Activated CD4-positive, alpha-beta T cell treated with anti-CD3 and anti-CD28 coated beads for 24 hours (primary cell): ENCODE measurements at regions not wholly inside any gene's neighbourhood (a gene's known extent, or its start where the extent isn't known, plus 50 kb on each side); places are given as distances from the start of the nearest gene placed in this dataset.
"Not testable (repeated sequence)": the region's sequence is repeated elsewhere in the genome, so short reads cannot be mapped to it uniquely, and the experiment has no call there.

Source experiments
- DNase-seq, 2 donors: peaks; one replicate each; pipeline ENCODE4 v3.0.0-alpha.2; 2020; ENCODE audit warnings: low read depth in 2 of 2

DNA sequence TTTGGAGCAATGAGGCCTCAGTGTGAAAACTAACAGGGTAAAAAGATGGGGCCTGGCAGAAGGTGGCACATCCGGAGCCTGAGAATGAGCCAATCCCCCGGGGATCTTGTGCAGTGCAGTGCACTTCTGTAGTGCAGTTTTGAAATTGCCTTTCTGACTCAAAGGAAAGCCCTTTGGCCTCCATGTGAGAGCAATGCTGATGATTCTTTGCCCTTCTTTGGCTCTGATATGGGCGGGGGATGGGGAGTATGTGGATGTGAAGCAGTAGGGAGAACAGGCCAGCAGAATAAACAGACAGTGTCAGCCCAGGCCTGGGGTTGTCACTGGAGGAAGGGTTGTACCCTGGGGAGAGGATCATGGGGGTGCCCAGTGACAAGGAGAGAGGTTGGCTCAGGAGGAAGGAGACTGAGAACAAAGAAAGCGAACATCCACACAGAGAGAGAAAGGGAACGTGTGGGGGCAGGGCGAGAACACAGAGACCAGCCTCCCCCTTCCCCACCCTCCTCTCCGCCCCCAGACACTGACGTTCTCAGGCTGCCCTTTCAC, 351.2 kb downstream of the CDC5L start:
- DNase-seq: no peak

DNA sequence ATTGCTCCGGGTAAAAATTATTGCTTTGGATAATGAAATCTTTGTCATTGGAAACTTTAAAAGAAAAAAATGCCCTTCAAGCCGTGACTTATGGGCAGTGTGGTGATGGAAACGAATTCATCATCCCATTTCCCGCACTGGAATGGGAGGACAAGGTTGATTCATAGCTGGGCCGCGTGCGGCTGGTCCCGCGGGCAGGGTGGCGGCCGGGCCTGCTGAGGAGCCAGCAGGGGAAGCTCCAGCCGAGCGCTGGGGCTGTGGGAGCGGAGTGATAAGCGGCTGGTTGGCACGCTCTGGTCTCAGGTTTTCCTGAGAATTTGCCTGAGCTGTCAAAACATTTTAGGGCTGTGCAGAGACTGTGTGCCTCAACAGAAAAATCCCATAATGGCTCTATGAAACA, 351.7 kb downstream of the CDC5L start:
- no peak for DNase-seq

DNA sequence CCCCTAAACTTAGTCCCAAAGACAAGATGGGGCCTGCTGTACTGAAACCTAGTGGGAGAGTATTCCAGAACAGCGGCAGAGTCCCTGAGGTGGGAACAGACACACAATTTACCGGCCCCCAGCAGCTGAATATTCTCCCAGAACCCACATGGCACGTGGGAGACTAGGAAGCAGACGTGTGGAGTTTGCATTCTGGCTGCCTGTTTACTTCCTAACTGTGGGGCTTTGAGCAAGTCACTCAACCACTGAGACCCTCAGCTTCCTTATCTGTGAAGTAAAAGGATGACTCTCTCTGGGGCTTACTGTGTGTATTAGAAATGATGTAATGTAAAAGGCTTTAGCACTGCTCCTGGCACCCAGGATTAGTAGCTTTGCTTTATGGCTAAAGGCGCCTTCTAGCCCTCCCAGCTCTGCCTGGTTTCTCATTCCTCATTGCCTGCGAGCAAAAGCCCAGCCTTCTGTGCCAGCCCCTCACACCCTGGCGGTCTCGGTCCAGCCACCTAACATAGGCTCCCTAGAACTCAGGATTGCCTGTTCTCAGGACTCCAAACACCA, 353.1 kb downstream of the CDC5L start:
- DNase-seq: no peak

DNA sequence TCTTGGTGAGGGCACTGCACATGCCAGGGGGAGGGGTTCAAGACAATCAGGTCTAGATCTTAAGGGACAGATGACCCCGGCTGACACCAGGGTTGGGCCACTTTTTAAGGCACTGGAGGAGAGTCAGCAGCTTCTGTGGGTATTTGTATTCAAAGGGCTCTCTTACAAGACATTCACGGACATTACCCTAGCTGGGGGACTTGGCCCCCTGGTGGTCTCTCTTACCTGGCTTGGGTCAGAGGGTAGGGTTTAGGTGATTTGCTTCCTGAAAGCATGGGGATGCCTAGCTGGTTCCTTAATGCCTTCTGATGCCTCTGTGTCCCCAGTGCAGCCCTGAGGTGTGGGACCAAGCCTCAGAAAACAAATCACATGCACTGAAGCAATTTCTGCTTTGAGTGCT, 354.7 kb downstream of the CDC5L start:
- no peak for DNase-seq

DNA sequence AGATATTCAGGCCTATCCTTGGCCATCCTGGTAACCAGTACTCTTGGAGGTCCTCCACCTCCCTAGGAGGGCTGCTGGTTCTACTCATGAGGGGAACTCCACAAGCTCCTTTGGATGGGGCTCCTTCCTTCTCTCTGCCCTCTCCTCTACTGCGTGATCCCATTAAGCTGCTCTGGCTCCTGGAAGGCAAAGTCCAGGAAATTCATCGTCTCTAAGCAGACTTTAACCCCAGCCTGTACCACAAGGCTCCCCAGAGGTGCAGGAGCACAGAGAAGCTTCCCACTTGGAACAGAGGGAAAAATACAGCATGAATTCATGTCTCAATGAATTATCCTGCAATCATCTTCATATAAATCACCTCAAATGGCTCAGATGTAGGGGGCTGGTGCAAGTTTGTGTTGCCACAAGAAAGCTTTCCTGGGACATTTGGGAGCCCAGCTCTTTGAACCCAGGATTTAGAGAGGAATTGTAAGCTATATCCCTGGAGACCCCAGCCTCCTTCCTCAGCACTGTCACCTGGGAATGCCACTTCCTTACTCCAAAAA, 355.4 kb downstream of the CDC5L start:
- DNase-seq: no peak

DNA sequence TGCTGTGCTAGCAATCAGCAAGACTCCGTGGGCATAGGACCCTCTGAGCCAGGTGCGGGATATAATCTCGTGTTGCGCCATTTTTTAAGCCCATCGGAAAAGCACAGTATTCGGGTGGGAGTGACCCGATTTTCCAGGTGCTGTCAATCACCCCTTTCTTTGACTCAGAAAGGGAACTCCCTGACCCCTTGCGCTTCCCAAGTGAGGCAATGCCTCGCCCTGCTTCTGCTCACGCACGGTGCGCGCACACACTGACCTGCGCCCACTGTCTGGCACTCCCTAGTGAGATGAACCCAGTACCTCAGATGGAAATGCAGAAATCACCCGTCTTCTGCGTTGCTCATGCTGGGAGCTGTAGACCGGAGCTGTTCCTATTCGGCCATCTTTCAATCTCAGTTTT, 372.6 kb downstream of the CDC5L start:
- not testable (repeated sequence) for DNase-seq

DNA sequence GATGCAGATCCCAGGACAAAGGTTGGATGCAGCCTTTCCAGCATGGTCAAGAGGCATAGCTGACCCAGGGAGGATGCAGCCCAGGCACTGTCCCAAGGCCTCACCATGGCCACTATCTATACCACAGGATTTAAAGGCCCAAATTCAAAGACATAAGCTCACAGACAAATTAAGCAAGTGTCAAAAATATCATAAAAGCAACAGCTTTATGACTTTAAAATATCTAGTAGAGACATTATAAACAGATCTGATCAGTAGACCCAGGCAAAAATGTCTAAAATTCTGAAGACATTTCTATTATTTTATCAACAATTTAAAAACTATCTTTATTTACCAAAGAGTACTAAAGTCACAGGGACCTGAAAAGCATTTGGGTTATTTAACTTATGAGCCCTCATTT, 373.5 kb downstream of the CDC5L start:
- no peak for DNase-seq

DNA sequence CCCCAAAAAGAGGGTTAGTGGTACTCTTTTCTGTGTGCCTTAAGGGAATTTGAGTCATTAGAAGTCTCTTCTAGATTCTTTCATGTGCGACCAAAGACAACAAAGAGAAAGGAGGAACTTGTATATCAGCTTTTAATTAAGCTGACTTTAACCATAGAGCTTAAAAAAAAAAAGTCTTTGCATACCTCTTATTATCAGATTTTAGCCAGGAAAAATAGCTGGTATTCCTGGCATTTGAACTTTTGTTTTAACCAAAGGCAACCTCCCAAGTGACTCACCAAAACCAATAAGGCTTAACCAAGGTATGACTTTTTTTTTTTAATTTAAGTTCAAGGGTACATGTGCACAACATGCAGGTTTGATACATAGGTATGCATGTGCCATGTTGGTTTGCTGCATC, 375.0 kb downstream of the CDC5L start:
- DNase-seq: no peak

DNA sequence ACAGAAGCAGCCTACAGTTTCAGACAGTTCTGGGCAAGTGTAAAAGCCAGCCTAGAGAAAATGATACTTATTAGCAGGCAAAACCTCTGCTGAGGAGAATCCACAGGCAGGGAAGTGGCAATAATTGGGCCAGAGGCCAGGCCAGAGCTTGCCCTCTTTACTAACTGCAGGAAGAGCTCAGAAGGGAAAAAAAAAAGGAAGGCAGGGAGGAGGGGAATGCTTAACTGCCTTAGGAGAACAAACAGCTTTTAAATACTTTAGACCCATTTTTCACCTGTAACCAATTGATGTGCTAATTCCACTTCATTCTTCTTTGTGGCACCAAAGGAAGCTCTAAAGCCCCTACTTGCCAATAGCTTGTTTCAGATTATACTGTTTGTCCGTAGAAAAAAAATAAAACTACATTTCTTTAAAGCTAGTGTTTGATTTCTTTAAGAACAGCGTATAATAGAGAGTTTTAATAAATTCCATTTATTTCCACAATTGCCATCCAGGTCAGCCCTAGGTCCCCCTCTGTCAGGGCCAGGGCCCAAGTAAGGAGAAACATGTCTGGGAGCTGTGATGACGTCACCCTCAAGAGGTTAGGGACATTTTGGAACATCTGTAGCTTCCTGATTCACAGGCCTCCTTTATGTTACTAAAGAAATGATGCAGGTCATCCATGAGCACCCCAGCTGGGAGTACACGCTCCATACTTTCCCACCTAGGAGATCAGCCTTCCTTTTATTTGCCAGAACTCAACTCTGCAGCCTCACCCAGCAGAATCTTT, 384.3 kb downstream of the CDC5L start:
- no peak for DNase-seq

DNA sequence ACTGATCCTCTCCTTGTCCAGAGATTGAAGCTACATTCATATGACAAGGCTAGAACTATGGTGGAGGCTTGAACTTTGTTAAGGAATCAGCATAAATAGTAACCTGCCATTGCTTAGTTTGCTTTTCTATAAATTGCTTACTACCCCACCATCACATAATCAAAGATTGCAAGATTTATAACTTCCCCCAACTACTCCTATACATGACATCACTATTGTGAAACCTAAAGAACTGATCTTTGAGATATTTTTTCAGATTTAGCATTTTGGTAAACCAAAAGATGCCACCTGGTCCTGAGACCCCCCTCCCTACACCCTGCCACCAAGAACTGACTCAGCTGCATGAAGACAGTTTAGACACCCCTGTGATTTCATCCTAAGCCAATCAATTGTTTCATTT, 385.3 kb downstream of the CDC5L start:
- no peak for DNase-seq

DNA sequence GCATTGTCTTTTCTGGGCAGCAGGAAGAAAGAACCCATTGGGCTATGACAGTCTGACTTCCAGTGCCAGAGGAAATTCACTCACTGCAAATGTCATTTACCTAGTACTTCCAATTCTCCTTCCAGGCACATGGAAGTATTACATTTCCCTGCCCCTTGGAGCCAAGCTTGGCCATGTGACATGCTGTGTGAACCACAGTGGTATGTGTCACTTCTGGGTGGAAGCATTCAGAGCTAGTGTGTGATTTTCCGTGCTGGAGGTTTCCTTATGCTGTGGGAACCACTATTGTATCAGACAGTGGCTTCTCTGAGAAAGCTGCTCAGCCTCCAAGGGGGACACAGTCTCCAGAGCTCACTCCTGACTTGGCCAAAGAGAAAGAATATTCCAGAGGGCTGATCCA, 387.6 kb downstream of the CDC5L start:
- no peak for DNase-seq

DNA sequence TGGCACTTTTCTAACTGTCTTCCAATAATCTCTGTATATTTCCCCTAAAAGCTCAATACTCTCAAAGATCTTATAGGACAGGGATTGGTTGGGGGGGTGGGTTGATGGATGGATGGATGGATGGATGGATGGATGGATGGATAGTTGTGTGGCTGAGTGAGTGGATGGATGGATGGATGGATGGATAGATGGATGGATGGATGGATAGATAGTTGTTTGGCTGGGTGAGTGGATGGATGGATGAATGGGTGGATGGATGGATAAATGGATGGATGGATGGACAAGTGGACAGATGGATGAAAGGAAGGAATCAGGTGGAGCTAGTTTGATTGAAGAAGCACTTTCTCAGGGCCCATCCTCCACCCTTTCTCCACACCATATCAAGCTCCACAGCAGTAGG, 388.8 kb downstream of the CDC5L start:
- DNase-seq: no peak

DNA sequence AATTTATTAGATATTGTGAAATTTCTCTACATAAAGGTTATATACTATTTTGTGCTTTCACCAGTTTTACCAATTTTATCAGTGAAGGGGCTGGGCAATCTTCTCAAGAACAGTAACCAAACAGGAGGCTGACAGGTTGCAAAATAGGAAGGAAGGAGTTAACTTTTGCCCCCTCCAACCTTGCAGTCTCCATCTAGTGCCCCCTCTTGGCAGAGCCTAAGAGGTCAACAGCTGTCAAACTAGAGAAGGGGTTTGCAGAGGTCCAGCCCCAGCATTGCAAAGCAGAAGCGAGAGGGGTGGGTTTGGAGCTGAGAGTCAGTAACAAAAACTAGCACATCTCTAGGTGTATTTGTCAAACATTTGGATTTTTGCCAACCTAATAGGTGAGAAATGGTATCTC, 391.0 kb downstream of the CDC5L start:
- DNase-seq: no peak
